GM12878 (cell line): ENCODE measurements at regions not wholly inside any gene's neighbourhood (a gene's known extent, or its start where the extent isn't known, plus 50 kb on each side); places are given as distances from the start of the nearest gene placed in this dataset.

Source experiments
- ATAC-seq: fragments of 200-7000 bp; cut with Tn5 transposase; 3 replicates; pipeline ENCODE4 v1.9.1; 2020; ENCODE audit warnings: mild to moderate bottlenecking, moderate library complexity
- BruUV-seq: library from RNA; stranded (reverse); fragments of 400-500 nt; replicated peaks from 2 replicates; lab custom pipeline; 2021; lab: Mats Ljungman, UMichigan
- CTCF ChIA-PET: fragments of 300-600 bp; sonication (Branson Sonifier 250); formaldehyde crosslinking; extraction: SDS; loops from one replicate; lab custom pipeline; 2021; ENCODE audit warnings: inconsistent platforms; lab: Yijun Ruan, JAX
- POLR2A ChIA-PET: fragments of 350-600 bp; formaldehyde crosslinking; extraction: SDS; loops from one replicate; lab custom pipeline; 2021; ENCODE audit warnings: inconsistent platforms; lab: Charles Lee
- RAD21 ChIA-PET: fragments of 300-600 bp; sonication (Branson Sonifier 250); formaldehyde crosslinking; loops from one replicate; lab custom pipeline; 2023; ENCODE audit warnings: antibody characterized with exemption; ENCODE audit not compliant: unreplicated experiment; lab: Charles Lee
- SMC1A ChIA-PET: fragments of 300-600 bp; sonication (Branson Sonifier 250); formaldehyde crosslinking; loops from one replicate; lab custom pipeline; 2023; ENCODE audit not compliant: unreplicated experiment, uncharacterized antibody; lab: Charles Lee
- DNase-seq: peaks from one replicate; pipeline ENCODE4 v3.0.0-alpha.2; 2011; ENCODE audit warnings: low read depth, low spot score
- FAIRE-seq: peaks from 3 replicates; lab custom pipeline; 2011; peaks lifted over from hg19 to GRCh38; lab: Jason Lieb, UNC
- H2AFZ ChIP-seq: 2 replicates; pipeline ENCODE4 v1.6.0; 2011; ENCODE audit warnings: low read depth, low read length, control low read depth; ENCODE audit not compliant: control insufficient read depth
- H3K27ac ChIP-seq: 2 replicates; pipeline ENCODE4 v1.5.1; 2011; ENCODE audit warnings: control low read depth; ENCODE audit not compliant: control insufficient read depth, insufficient read depth
- H3K27me3 ChIP-seq, 2 experiments: replicated peaks in 1 of 2; 2 replicates each; pipeline versions ENCODE4 v1.6.0 to v1.6.1; 2011; ENCODE audit warnings: low read length in 1 of 2; ENCODE audit not compliant: control insufficient read depth in 2 of 2, insufficient read depth in 2 of 2
- H3K36me3 ChIP-seq, 2 experiments: 2 replicates each; pipeline ENCODE4 v1.5.1; 2011; ENCODE audit warnings: low read length in 1 of 2; ENCODE audit not compliant: control insufficient read depth in 2 of 2, insufficient read depth in 2 of 2
- H3K4me1 ChIP-seq: 2 replicates; pipeline ENCODE4 v1.6.1; 2011; ENCODE audit warnings: mild to moderate bottlenecking, low read length, moderate library complexity, mixed read lengths; ENCODE audit not compliant: control insufficient read depth, insufficient read depth
- H3K4me2 ChIP-seq: 2 replicates; pipeline ENCODE4 v1.6.0; 2011; ENCODE audit warnings: control low read depth; ENCODE audit not compliant: control insufficient read depth, insufficient read depth
- H3K4me3 ChIP-seq: fragments of 200-600 bp; sonication (generic); 2 replicates; pipeline ENCODE4 v1.5.1; 2016
- H3K79me2 ChIP-seq: 2 replicates; pipeline ENCODE4 v1.6.0; 2011; ENCODE audit warnings: low read length; ENCODE audit not compliant: control insufficient read depth, insufficient read depth
- H3K9ac ChIP-seq: 2 replicates; pipeline ENCODE4 v1.8.0; 2011; ENCODE audit warnings: low read length, control low read depth, mixed read lengths; ENCODE audit not compliant: control insufficient read depth, insufficient read depth
- H3K9me3 ChIP-seq: replicated peaks from 3 replicates; pipeline ENCODE4 v1.5.1; 2011; ENCODE audit warnings: mild to moderate bottlenecking, low read length; ENCODE audit not compliant: control insufficient read depth, insufficient read depth
- H4K20me1 ChIP-seq: 2 replicates; pipeline ENCODE4 v1.6.0; 2011; ENCODE audit not compliant: control insufficient read depth, insufficient read depth
- BACH1 ChIP-seq: fragments of 450-650 bp; IDR thresholded peaks from 2 replicates; pipeline ENCODE4 v1.6.1; 2017; ENCODE audit warnings: mild to moderate bottlenecking, borderline replicate concordance
- BCL3 ChIP-seq: IDR thresholded peaks from 2 replicates; pipeline ENCODE4 v1.6.1; 2011; ENCODE audit warnings: borderline replicate concordance, low read depth, mild to moderate bottlenecking, moderate library complexity, low read length; ENCODE audit not compliant: insufficient read depth, poor library complexity, severe bottlenecking
- CEBPZ ChIP-seq: fragments of 150-350 bp; IDR thresholded peaks from 2 replicates; pipeline ENCODE4 v1.6.1; 2016; ENCODE audit warnings: low read depth, low read length
- ELK1 ChIP-seq: IDR thresholded peaks from 2 replicates; pipeline ENCODE4 v1.6.1; 2012; ENCODE audit warnings: low read depth, low read length, improper control_type of control experiment
- HSF1 ChIP-seq: fragments of 150-350 bp; IDR thresholded peaks from 2 replicates; pipeline ENCODE4 v1.6.1; 2014; ENCODE audit warnings: mild to moderate bottlenecking, low read depth, low read length
- MYC ChIP-seq: IDR thresholded peaks from 2 replicates; pipeline ENCODE4 v1.6.1; 2011; ENCODE audit warnings: mild to moderate bottlenecking, low read length, moderate library complexity, inconsistent platforms; ENCODE audit not compliant: insufficient read depth, insufficient replicate concordance, insufficient read length, severe bottlenecking
- NR2F1 ChIP-seq: fragments of 450-650 bp; conservative IDR thresholded peaks from 2 replicates; pipeline ENCODE4 v1.6.1; 2017; ENCODE audit warnings: mild to moderate bottlenecking
- RBBP5 ChIP-seq: fragments of 200-600 bp; sonication (generic); conservative IDR thresholded peaks from 2 replicates; pipeline ENCODE4 v1.6.1; 2016
- RUNX3 ChIP-seq: IDR thresholded peaks from 2 replicates; pipeline ENCODE4 v1.6.1; 2012; ENCODE audit warnings: low read length, inconsistent platforms
- SMAD1 ChIP-seq: fragments of 450-650 bp; IDR thresholded peaks from 2 replicates; pipeline ENCODE4 v1.6.1; 2018; ENCODE audit warnings: mild to moderate bottlenecking, low read depth; ENCODE audit not compliant: partially characterized antibody
- SP1 ChIP-seq: IDR thresholded peaks from one replicate; pipeline ENCODE4 v1.6.1; 2011; ENCODE audit warnings: low read depth, low read length
- ZBTB33 ChIP-seq: fragments of 450-650 bp; IDR thresholded peaks from 2 replicates; pipeline ENCODE4 v1.6.1; 2017; ENCODE audit warnings: mild to moderate bottlenecking
- in situ Hi-C: fragments of 300-500 bp; cut with MboI; formaldehyde crosslinking; loops from 9 replicates; pipeline ENCODE4 v1.14.3; 2018; ENCODE audit warnings: mixed read lengths
- intact Hi-C: fragments of 100-400 bp; cut with micrococcal nuclease; formaldehyde crosslinking; loops from one replicate; pipeline ENCODE4 v1.14.2; 2022; ENCODE audit not compliant: unreplicated experiment

- TF ChIP-seq CEBPZ (no peak), RBBP5 (no peak), BCL3 (no peak), ELK1 (no peak)
Measured at GRCh38 chr11:29317694-29318093, 699.1 kb downstream of the KCNA4 start (continued).

GRCh38 chr11:29315275-29315674 is 701.6 kb downstream of the KCNA4 start:
- in situ Hi-C loops = no loop called here
- DNase-seq (no peak), ATAC-seq (no peak), FAIRE-seq (no peak)
- intact Hi-C loops = no loop called here
- RAD21 ChIA-PET = no interaction called here
- H3K4me1 ChIP-seq = no peaks in the 10 kb centered on the region
- no TSS peak for BruUV-seq
- POLR2A ChIA-PET = no interaction called here
- no peak overlapping the region for H3K9ac ChIP-seq
- SMC1A ChIA-PET = no interaction called here
- H3K79me2 ChIP-seq = no peaks in the 10 kb centered on the region
- no peaks in the 10 kb centered on the region for H3K27me3 ChIP-seq
- no peaks in the 10 kb centered on the region for H3K36me3 ChIP-seq
- H3K9me3 ChIP-seq = no peaks in the 10 kb centered on the region
- H3K4me2 ChIP-seq = no peak overlapping the region
- H3K4me3 ChIP-seq = no peak overlapping the region
- CTCF ChIA-PET = interaction anchor here (1.1 kb wide), 1 partner anchor 13 kb away, joined by 3 read pairs; no protein-coding TSS in a partner anchor
- no peaks in the 10 kb centered on the region for H4K20me1 ChIP-seq
- no peak overlapping the region for H2AFZ ChIP-seq
- H3K27ac ChIP-seq = no peak overlapping the region
- no peak for TF ChIP-seq HSF1
- no peak for TF ChIP-seq RUNX3
- no peak for TF ChIP-seq SMAD1
- TF ChIP-seq BACH1 = no peak
- TF ChIP-seq MYC = no peak
- TF ChIP-seq NR2F1 = no peak
- TF ChIP-seq SP1 = no peak
- no peak for TF ChIP-seq ZBTB33
